Activated CD4-positive, alpha-beta T cell treated with anti-CD3 and anti-CD28 coated beads, Interleukin-2, Interleukin-4, amounts not matched to agents 100 ng/mL and 50 ng/mL, durations not matched to agents 16 hours and 8 hours (primary cell): ENCODE measurements at regions not wholly inside any gene's neighbourhood (a gene's known extent, or its start where the extent isn't known, plus 50 kb on each side); places are given as distances from the start of the nearest gene placed in this dataset.

Experiments
- DNase-seq: peaks from one replicate; pipeline ENCODE4 v3.0.0-alpha.2; 2020; ENCODE audit warnings: low spot score

DNA sequence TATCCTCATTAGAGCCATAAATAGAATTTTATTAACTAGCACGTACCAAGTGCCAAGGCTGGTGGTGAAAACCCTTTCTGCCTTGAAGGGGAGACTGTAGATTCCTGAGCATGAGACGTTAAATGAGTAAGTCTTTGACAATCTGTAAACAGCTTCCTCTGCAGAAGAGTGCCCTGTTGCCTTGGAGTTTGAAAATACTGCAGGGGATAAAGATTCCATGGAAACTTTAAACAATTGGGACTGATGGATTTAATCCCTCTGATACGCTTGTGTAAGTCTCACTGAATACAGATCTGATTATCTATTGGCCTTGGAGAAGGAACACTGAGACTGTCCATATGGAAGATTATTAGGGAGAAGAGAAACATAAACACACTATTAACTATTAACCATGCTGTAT is 1053.4 kb upstream of the RBFOX1 start:
- no peak for DNase-seq

DNA sequence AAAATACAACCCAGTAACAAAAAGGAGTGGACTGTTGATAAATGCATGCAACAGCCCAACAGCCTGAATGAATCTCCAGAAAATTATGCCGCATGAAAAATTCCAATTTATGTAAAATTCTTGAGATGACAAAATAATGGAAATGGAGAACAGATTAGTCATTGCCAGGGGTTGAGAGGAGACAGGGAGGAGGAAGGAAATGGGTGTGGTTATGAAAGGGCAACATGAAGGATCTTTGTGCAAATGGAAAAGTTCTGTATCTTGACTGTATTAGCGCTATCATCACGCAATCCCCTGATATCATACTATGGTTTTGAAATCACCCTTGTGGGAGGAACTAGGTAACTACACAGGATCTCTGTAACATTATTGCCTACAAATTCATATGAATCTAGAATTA is 1058.3 kb upstream of the RBFOX1 start:
- no peak for DNase-seq

DNA sequence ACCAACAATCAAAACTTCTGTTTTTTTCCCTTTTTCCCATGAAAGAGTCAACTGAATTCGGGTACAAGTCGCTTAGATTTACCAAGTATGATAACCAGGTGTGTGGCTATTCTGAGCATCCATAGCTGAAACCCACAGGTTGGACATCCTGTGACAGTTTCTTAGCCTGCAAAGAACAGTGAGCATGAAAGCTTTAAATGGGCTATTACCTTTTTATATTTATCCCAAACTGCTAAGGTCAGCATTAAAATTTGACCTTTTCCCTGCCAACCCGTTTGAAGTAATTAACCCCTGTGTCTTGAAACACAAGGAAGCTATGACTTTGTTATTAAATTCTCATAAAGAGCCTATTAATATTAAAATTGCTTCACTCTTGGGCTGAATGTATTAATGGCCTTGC is 1065.0 kb upstream of the RBFOX1 start:
- DNase-seq = no peak

DNA sequence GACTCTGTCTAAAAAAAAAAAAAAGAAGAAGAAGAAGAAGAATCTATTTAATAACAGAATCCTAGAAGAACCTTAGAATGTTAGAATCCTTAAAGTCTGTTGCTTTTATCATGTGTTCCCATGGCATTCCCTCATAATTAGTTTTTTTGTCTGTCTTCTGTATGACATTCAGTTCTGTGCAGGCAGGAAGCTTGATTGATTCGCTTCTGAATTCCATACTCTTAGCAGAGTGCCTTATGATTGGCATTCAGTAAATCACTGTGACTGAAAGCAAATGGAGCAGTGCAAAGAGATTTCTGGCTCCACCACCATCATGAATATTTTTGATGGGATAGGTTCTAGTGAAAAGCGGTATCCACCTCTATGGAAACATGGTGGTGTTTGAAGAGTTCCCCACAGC is 1065.9 kb upstream of the RBFOX1 start:
- DNase-seq = no peak

DNA sequence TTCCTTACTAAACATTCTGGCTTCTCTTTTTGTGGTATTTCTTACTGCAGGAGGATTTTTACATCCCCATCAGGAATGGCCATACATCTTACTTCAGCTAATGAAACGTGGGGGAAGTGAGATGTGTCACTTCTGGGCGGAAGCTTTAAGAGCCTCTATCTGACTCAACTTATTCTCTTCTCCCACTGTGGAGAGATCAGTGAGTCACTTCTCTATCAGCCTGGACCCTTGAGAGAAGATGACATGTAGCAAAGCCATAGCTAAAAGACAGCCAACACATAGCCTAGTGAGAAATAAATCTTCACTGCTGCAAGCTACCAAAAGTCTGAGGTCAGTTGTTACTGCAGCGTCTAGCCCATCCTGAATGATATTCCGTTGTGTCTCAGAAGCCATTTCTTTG is 1066.7 kb upstream of the RBFOX1 start:
- DNase-seq = no peak

DNA sequence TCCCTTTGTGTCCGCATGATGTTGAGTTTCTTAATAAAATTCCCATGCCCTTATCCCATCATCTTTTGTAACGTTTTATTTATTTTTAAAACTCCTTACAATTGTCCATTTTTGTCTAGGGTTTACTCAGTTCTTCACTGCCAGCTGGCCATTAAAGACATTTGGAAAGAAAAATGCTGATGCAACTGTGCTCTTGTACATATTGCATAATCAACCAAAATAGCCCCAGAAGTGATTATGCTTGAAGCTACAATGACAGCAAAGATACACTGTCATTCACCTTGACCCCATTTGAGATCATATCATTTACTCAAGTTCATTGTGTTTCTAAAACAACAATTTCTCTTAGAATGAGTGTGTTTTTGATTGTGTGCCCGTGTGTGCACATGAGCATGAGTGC is 1074.6 kb upstream of the RBFOX1 start:
- no peak for DNase-seq

DNA sequence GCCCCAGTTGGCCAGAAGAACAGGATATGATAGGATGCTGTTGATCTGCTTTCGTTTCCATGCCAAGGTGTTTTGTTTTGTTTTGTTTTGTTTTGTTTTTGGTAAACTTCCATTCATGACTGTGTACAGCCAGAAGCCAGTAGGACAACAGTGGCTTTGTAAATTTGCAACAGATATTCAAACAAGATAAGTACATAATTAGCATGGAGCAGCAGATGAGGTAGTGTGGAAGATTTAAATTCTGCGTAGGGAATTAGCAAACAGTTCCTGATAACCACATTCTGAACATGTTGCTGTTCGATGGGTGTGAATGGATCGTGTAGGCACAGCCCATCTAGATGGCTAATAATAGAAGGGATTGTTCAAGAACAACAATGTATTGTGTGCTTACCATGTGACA is 1080.1 kb upstream of the RBFOX1 start:
- DNase-seq = no peak

DNA sequence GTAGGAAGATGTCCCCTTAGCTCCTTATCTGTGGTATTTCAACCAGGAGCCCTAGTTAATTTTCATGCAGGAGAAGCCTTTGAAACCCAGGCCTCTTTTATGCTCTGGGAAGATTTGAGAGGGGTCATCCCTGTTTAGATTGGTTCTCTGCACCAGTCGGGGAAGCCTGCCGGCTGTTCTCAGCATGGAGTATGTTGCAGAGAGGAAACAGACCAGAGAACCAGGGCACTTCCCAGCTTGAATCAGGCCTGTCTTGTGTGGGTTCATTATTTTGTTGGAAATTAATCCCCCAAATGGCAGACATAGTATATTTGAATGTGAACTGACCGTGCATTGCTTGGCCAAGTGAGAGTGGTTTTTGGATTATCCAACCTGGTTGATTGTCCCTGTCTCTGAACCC is 1082.1 kb upstream of the RBFOX1 start:
- DNase-seq = no peak

DNA sequence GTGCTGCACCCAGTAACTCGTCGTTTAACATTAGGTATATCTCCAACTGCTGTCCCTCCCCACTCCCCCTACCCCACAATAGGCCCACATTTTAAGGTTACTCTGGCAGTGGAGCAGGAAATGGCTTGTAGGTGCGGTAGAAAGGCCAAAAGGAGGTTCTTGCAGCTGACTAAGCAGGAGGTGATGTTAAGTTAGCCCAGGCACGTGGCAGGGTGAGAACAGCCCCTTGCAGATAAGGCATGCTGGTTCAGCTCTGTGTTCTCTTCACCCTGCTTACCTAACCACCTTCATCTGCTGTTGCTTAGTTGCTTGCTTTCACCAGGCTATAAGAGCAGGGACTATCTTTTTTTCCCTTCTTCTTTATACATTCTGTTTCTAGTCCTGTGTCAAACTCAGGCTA is 1082.8 kb upstream of the RBFOX1 start:
- no peak for DNase-seq

DNA sequence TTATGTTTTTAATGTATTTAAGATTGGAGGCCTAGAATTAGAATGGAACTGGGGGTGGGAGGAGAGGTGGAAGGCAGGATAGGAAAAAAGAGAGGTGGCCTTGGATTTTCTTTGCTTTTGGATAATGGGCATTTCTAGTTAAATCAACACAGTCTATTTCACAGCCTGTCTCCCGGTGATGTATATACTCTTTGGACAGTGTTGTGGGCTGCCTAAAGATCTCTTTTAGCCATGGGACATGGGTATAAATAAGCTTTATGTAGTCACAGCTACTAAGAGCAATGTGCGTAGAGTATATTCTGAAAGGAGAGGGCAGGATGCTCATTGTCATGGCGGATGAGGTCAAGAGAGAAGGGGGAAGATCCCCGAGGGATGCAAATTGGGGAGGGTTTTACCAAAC is 1084.4 kb upstream of the RBFOX1 start:
- DNase-seq = no peak

DNA sequence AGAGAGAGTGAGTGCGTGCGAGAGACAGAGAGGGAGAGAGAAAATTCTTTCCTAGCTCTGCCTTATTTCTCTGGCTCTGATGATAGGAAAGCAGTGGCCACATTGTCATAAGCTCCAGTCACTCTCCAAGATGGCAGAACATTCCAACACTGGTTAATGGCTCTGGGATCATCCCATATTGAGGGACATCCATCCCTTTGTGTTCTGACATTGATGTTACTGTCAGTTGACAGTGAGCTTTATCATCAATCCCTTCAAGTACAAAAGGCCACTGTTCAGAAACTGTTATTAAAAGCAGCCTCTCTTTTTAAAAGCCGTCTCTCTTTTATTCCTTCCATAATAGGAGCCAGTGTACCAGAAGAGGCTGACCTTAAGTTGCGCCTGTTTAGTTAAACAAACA is 1084.9 kb upstream of the RBFOX1 start:
- DNase-seq = no peak

DNA sequence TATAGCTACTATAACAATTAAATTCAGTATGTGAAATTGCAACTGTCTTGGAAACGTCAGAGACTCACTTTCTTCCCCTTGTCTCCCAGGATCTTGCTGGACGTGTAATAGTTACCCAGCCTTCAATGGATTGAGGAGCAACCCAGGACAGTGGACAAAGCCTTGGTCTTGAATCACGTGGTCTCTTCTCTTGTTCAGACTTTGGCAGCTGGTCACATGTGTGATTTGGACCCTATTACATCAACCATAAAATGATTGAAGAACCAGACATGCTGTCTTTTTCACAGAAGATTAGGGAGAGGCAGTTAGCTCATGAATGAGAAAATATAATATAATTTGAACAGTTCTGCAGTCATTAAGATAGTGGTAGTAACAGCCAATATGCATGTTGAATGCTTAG is 1085.5 kb upstream of the RBFOX1 start:
- DNase-seq = no peak

DNA sequence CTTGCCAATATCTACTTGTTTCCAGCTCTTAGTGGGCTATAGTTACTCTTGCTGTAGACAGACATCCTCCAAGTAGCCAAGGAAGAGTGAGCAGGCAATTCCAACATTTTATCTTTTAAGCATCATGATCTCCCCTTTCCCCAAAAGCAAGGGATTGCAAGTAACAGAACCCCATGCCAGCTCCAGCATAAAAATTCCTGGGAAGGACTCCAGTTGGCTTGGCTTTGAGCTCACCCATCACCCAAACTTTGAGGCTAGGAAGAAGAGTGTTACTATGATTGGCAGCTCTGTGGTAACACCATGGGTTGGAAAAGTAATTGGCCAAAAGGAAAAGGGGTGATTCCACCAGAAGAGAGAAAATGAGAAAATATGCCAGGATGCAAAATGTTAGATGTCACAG is 1086.4 kb upstream of the RBFOX1 start:
- DNase-seq = no peak

DNA sequence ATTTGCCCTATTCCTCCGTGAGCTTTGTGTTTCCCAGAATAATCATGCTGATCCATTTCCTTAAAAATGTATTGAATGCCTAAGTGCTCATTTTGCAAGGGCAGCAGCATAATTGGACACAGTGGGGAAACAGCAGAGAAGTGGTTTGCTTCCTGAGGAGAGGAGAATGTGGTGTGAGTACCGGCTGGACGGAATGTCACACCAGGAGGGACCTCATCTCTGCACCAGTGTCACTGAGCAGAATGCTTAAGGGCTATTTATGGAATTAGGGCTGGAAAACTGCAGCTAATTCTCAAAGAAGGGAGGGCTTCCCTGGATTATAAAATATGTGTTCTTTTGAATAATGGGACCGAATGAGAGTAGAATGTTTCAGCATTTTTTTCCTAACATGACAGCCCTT is 1100.6 kb upstream of the RBFOX1 start:
- no peak for DNase-seq

DNA sequence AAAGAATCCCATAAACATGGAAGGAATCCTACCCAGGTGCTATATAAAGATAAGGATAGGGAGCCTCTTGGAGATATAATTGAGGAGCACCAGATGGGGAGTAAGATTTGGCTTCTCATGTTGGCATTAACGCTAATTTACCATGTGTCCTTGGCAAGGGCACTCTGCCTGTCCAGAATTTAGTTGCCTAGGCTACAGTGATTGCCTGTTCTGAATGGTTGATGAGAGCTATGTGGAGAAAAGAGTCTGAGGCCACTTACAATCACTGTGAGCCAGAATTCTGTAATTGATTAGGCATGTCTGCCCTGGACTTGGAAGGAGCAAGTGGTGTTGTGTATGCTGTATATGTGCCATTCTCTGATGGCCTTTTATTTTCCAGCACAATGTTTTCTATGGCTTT is 1101.2 kb upstream of the RBFOX1 start:
- DNase-seq = no peak

DNA sequence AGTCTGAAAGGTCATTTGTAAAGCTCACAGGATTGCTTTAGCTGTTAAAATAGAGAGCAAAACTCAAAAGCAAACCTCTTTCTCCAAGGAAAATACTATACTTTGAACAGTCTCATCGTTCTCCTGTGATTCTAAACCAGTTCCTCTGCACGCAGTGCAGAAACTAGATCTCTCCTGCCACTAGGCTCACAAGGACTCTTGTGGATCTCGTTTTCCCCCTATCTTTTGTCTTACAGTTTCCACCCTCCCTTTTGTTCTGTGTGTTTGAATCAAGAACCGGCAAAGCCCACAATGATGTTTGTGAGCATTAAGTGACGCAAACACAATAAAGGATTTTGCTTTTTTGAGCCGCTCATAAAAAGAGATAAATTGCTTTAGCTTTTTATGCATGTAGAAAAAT is 1103.5 kb upstream of the RBFOX1 start:
- DNase-seq = no peak

DNA sequence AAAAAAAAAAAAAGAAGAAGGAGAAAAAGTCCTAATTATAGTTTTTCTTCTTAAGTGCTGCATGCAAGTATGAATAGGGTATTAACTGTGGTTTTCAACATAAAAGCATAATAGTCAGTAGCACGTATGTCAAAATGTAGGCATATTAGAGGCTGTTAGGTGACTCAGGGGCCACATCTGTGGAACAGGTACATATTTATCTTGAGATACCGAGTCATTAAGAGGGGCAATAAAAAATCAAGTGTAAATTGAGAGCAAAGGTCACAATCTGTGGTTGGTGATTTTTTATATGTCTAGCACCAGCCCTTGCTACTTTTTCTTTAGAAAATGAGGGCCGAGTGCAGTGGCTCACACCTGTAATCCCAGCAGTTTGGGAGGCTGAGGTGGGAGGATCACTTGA is 1113.8 kb upstream of the RBFOX1 start:
- DNase-seq = no peak

DNA sequence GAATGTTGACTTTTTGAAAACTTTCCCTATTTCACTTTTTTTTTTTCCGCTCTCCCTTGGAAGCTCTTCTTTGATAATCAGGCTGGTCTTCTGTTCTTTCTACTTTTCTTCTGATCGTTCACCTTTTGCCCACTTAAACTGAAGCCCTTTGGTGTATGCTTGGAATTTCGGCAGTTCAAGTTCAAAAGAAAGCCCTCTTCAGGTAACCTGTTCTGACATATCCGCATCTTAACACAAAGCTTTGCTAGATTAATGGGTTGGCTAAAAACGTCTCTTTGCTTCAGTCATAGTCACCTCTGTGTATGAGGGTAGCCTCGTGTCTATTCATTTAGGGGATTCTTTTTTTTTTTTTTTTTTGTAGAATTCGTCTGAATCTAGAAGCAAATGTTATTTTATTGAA is 1115.8 kb upstream of the RBFOX1 start:
- DNase-seq = no peak

DNA sequence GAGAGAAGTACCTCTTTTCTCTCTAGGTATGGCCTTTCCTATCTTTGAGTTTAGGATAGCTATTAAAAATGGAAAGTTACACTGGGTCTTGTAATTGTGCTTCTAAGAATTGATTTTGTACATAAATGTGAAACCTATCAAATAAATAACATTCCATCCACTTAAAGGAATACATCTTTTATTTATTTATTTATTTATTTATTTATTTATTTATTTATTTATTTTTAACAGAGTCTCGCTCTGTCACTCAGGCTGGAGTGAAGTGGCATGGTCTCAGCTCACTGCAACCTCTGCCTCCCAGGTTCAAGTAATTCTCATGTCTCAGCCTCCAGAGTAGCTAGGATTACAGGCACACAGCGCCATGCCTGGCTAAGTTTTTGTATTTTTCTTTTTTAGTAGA is 1114.0 kb upstream of the EEF2KMT start:
- DNase-seq = no peak

DNA sequence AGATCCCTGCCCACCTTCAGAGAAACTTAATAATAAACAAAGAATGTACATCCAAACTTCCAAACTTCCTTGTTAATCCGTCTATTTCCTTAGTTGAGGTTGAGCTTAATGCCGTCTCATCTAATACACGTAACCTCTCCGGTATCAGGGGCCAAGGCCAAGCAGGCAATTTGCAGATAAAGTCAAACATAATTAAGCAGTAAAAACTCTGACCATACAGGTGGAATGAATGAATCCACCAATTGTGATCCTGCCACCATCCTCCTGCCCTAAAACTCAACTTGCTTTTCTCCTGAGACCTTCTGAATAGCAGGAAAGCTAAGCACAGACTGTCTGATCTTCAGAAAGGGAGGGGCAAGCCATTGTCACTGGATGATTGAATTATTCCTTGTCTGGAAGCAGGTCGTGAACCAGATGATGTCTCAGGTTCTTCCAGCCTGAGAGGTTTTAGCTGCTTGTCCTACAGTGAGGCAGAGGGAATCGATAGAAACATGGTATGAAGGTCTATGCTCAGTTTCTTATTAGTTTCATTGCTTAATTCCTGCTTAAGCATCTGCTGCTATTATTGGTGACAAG is 1111.8 kb upstream of the EEF2KMT start:
- DNase-seq = no peak

DNA sequence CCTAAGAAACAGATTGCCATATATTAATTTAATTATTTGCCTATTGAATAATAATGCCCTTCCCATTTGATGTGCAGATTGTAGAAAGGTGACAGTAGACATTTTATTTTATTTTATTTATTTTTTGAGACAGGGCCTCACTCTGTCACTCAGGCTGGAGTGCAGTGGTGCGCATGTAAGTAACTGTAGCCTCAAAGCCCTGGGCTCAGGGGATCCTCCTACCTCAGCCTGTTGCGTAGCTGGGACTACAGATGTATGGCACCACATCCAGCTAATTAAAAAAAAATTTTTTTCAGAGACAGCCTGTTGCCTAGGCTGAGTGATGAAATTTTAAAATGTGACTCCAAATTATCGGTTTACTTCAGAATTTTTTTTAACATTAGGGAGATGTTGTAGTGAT is 1110.0 kb upstream of the EEF2KMT start:
- DNase-seq = no peak

DNA sequence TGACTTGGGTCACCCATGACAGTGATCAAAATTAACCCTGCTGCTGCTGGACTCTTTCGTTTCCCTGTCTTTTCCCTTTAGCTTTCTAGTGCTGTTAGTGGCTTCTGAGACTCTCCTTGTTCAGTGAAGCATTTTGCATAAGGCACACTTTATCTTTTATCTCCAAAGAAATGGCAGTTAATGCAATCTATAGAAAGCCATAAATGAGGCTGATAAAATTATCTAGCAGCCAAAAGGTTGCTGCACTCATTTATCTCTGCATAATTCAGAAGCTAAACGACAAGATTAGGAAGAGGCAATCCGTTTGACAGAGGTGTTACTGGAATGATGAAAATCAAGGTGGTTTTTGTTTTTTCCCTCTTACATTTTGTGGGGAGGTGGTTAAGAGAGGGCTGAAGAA is 1109.5 kb upstream of the EEF2KMT start:
- DNase-seq = no peak

DNA sequence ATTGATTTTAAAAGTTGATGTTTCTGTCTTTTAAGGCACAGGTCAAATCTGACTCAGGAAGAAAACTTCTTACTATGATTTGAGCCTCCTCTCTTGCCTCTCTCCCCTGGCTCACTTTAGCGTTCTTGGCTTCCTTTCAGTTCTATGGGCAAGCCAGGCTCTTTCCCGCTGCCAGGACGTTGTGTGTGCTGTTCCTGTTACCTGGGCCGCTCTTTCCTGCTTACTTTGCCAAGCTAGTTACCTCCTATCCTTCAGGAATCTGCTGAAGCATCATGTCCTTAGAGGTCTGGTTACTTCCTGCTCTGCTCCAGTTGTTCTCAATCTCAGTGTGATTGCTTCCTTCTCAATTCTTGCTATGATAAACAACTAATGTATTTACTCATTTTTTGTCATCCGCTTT is 1108.5 kb upstream of the EEF2KMT start:
- DNase-seq = no peak

DNA sequence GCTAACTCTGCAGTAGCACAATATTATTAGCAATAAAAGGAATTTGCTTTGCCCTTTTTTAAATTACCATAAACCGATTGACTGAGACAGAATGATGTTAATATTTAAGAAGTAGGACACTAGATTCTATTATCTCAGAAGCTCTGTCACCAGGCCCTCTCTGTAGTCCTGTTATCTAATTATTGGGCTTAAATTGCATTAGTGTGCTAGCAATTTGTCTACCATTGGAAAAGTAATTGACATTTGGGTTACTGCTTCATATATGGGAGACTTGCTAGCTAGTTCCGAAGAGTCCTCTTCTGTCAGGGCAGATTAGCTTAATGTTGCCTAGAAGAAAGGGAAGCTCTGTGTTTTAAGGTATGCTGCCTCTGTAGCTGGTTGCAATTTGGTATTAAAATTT is 1107.3 kb upstream of the EEF2KMT start:
- DNase-seq = no peak

DNA sequence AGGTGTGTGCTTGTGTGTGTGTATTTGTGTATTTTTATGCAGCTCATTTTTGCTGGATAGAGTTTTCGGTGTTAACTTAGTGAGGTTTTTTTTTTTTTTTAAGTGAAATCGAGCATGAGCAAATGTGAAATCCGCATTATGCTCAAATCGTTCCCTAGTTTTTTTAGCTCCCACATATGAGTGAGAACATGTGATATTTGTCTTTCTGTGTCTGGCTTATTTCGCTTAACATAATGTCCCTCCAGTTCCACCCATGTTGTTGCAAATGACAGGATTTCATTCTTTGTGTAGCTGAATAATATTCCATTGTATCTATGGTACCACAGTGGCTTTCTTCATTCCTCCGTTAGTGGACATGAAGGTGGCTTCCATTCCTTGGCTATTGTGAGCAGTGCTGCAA is 1103.3 kb upstream of the EEF2KMT start:
- DNase-seq = no peak
